ENCODE measurements at regions not wholly inside any gene's neighbourhood (a gene's known extent, or its start where the extent isn't known, plus 50 kb on each side); places are given as distances from the start of the nearest gene placed in this dataset.

- CTCF ChIA-PET: interaction anchor here (1.0 to 1.3 kb wide), 4 partner anchors 8 to 281 kb away, joined by 4 to 6 read pairs (median 4); no protein-coding TSS in a partner anchor
Observed at GRCh38 chr20:50459124-50459918, 50.9 kb upstream of the PTPN1 start.

GRCh38 chr20:50460115-50460607, 50.0 kb upstream of the PTPN1 start:
- ChIA-PET POLR2A (no interaction called here), CTCF (interaction anchor here (0.8 to 1.3 kb wide), 6 partner anchors 9 to 281 kb away, joined by 3 to 6 read pairs (median 4); no protein-coding TSS in a partner anchor)

More at GRCh38 chr20:50459124-50459918, 50.9 kb upstream of the PTPN1 start:
- POLR2A ChIA-PET: no interaction called here
